Suprapubic skin (tissue), 4 donors: ENCODE measurements at regions not wholly inside any gene's neighbourhood (a gene's known extent, or its start where the extent isn't known, plus 50 kb on each side); places are given as distances from the start of the nearest gene placed in this dataset.

ENCODE experiments used
- DNase-seq, 2 donors: peaks; one replicate each; pipeline ENCODE4 v3.0.0-alpha.2; 2019; ENCODE audit warnings: low spot score in 2 of 2
- H3K27ac ChIP-seq: fragments of 200-600 bp; sonication (generic); one replicate; pipeline ENCODE4 v1.5.1; 2019
- H3K27me3 ChIP-seq: fragments of 200-600 bp; sonication (generic); one replicate; pipeline ENCODE4 v1.5.1; 2019
- H3K36me3 ChIP-seq: fragments of 200-600 bp; sonication (generic); one replicate; pipeline ENCODE4 v1.5.1; 2019
- H3K4me1 ChIP-seq: fragments of 200-600 bp; sonication (generic); one replicate; pipeline ENCODE4 v1.5.1; 2019
- H3K4me3 ChIP-seq: fragments of 200-600 bp; sonication (generic); one replicate; pipeline ENCODE4 v1.5.1; 2019; ENCODE audit warnings: mild to moderate bottlenecking
- H3K9me3 ChIP-seq: fragments of 200-600 bp; sonication (generic); one replicate; pipeline ENCODE4 v1.5.1; 2019
- EP300 ChIP-seq: sonication (generic); formaldehyde crosslinking; IDR thresholded peaks from one replicate; pipeline ENCODE4 v1.6.1; 2017; ENCODE audit warnings: antibody characterized with exemption
- POLR2A ChIP-seq, 2 donors: fragments of 450-650 bp; IDR thresholded peaks; one replicate each; pipeline ENCODE4 v1.6.1; 2017; ENCODE audit warnings: antibody characterized with exemption in 2 of 2, mild to moderate bottlenecking in 2 of 2, moderate library complexity in 2 of 2
- POLR2AphosphoS5 ChIP-seq, 3 donors: sonication (generic); formaldehyde crosslinking; IDR thresholded peaks; one replicate each; pipeline ENCODE4 v1.6.1; 2017; ENCODE audit warnings: antibody characterized with exemption in 3 of 3
- WGBS: methylation state at CpG from one replicate; pipeline ENCODE4 v1.1.5; 2018; 5-methylcytosine and 5-hydroxymethylcytosine counted together
- TF ChIP-seq, protein P1 (sequence below), 2 donors: fragments of 200-600 bp in 1 of 2; fragments of 450-650 bp in 1 of 2; sonication (generic) in 1 of 2; IDR thresholded peaks; one replicate each; pipeline ENCODE4 v1.5.1; 2016 to 2019; ENCODE audit warnings: antibody characterized with exemption in 2 of 2, mild to moderate bottlenecking in 1 of 2, moderate library complexity in 1 of 2

DNA sequence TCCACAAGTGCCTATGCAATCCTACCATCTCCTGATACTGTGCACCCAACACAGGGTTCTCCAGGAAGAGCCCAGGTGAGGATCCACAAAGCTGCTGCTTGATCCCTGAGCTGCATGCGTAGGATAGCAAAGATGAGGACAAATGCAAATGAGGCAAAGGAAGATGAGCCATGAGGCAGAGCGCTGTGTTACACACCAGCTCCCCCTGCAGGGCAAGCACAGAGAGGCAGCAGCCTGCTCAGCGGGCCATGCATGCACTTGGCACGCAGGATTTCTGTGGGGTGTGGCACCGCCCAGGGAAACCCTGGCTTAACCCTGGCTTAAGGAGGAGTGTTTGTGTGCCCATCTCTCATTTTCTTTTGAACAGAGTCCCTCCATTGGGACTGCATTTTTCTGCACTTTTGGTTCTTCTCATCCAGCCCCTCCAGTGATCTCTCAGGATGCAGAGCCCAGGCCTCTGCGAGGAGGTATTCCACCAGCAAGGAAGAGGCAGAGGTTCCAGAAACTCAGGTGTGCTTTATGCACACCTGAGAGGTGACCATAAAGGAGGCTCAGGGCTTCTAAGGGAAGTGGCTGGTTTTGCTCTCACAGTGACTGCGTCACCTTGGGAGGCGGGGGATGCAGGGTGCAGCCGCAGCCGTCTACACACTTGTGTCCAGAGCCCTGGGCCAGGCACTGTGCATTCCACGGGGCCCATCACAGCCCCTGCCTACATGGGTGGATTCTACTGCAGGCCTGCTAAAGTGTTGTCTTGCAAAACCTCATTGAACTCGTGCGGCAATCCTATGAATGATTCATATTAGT is 973.3 kb upstream of the TMEM132C start:
- Histone ChIP-seq H3K27me3 (no peaks in the 10 kb centered on the region), H3K27ac (no peak overlapping the region), H3K4me1 (no peaks in the 10 kb centered on the region), H3K4me3 (no peak overlapping the region), H3K36me3 (no peaks in the 10 kb centered on the region), H3K9me3 (no peaks in the 10 kb centered on the region)
- 66% methylated on average over 7 of the region's 13 CpGs for WGBS
- TF ChIP-seq, protein P1, sequence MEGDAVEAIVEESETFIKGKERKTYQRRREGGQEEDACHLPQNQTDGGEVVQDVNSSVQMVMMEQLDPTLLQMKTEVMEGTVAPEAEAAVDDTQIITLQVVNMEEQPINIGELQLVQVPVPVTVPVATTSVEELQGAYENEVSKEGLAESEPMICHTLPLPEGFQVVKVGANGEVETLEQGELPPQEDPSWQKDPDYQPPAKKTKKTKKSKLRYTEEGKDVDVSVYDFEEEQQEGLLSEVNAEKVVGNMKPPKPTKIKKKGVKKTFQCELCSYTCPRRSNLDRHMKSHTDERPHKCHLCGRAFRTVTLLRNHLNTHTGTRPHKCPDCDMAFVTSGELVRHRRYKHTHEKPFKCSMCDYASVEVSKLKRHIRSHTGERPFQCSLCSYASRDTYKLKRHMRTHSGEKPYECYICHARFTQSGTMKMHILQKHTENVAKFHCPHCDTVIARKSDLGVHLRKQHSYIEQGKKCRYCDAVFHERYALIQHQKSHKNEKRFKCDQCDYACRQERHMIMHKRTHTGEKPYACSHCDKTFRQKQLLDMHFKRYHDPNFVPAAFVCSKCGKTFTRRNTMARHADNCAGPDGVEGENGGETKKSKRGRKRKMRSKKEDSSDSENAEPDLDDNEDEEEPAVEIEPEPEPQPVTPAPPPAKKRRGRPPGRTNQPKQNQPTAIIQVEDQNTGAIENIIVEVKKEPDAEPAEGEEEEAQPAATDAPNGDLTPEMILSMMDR (IDR thresholded peaks at IDR 0.05) = peak in 1 of 2 donors; percentile 67
- no peak for TF ChIP-seq POLR2AphosphoS5 (IDR thresholded peaks at IDR 0.05)
- no peak for TF ChIP-seq EP300
- TF ChIP-seq POLR2A (IDR thresholded peaks at IDR 0.05) = no peak
- DNase-seq = peak; percentile 68 to 80

DNA sequence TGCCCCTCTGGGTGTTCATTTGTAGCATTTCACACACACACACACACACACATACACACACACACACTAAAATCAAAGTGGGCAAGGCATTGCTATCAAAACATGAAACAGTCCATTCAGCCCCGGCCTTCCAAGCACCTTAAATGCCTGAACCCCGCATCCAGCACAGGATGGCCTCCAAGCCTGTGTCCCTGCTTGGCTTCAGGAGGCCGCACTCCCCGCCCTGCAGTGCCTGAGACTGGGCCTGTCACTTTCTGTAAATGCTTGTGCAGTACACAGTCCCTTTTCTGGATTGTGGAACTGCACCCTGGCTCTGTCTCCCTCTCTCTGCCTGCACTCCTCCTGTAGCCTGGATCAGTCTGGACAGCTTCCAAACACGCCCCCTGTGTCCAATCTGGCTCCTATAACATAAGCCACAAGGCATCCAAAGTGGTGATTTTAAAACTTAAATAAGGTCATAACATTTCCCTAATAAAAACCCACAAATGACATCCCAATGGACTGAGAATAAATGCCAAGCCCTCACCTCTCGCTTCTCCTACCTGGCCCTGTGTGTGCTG is 972.2 kb upstream of the TMEM132C start:
- DNase-seq = peak in 1 of 2 donors; percentile 59

DNA sequence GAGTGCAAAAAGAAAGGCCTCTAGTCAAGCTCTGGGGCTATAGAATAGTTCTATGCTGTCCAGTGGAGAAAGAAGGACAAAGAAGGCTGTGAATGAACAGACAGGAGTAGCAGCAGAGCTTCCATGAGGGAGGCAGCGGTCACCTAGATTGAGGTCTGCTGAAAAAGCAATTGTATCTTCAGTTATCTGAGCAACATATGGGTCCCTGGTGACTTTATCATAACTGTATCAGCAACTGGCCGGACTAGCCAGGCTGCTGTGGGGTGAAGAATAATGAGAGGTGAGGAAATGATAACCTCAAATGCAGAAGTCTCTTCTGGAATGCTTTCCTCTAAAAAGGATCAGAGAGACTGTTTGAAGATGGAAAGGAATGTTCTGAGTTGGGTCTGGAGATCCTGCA is 971.3 kb upstream of the TMEM132C start:
- no peak for DNase-seq

More for the DNA sequence above, 972.2 kb upstream of the TMEM132C start:
- WGBS = 85% methylated on average over 6 of the region's 6 CpGs
- Histone ChIP-seq H3K27ac (no peak overlapping the region), H3K4me3 (no peak overlapping the region), H3K4me1 (no peaks in the 10 kb centered on the region), H3K9me3 (no peaks in the 10 kb centered on the region), H3K27me3 (no peaks in the 10 kb centered on the region), H3K36me3 (no peaks in the 10 kb centered on the region)
- TF ChIP-seq POLR2A (IDR thresholded peaks at IDR 0.05) = no peak

DNA sequence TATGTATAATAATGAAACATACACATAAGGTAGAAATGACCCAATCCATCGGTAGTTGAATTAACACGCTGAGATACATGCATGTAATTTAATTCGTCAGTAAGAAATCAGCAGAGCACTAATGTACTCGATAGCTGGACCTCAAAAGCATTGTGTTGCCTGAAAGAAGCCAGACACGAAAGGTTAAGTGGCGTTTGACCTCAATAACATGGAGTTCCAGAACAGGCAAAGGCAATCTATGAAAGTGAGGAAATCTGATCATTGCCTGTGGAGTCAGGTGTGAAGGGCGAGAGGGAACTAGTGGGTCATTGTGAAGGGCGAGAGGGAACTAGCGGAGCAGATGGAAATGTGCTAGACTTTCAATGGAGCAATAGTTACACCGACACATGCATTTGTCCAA is 970.4 kb upstream of the TMEM132C start:
- H3K27ac ChIP-seq = no peak overlapping the region
- H3K9me3 ChIP-seq = no peaks in the 10 kb centered on the region
- H3K36me3 ChIP-seq = no peaks in the 10 kb centered on the region
- DNase-seq = no peak
- WGBS = 87% methylated on average over 10 of the region's 10 CpGs
- H3K4me3 ChIP-seq = no peak overlapping the region
- TF ChIP-seq, protein P1 (IDR thresholded peaks at IDR 0.05) = no peak
- no peak for TF ChIP-seq EP300
- TF ChIP-seq POLR2AphosphoS5 (IDR thresholded peaks at IDR 0.05) = no peak
- no peak for TF ChIP-seq POLR2A (IDR thresholded peaks at IDR 0.05)
- no peaks in the 10 kb centered on the region for H3K4me1 ChIP-seq
- H3K27me3 ChIP-seq = no peaks in the 10 kb centered on the region

More for the DNA sequence above, 971.3 kb upstream of the TMEM132C start:
- 88% methylated on average over 2 of the region's 2 CpGs for WGBS
- TF ChIP-seq EP300 = no peak
- TF ChIP-seq, protein P1 (IDR thresholded peaks at IDR 0.05) = no peak
- no peak for TF ChIP-seq POLR2AphosphoS5 (IDR thresholded peaks at IDR 0.05)
- no peak for TF ChIP-seq POLR2A (IDR thresholded peaks at IDR 0.05)
- Histone ChIP-seq H3K9me3 (no peaks in the 10 kb centered on the region), H3K4me3 (no peak overlapping the region), H3K36me3 (no peaks in the 10 kb centered on the region), H3K4me1 (no peaks in the 10 kb centered on the region), H3K27ac (no peak overlapping the region), H3K27me3 (no peaks in the 10 kb centered on the region)

DNA sequence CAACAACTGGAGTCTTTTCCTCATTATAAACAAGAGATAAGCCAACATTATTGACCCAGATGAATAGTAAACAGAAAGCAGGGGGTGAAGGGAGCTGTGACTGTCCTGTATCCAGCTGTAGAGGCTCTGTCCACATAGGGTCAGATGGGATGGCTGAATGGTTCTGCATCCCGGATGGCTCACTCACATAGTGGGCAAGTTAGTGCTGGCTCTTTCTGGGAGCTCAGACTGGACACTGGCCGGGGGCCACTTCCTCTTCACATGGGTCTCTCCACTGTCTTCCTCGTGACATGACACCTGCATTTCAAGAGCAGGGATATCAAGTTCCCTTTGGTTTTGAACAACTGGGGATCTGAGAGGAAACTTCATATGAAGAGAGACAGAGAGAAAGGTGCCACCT is 969.6 kb upstream of the TMEM132C start:
- peak in 1 of 2 donors; percentile 52 for DNase-seq
- WGBS = 78% methylated on average over 3 of the region's 3 CpGs
- Histone ChIP-seq H3K27ac (no peak overlapping the region), H3K4me1 (no peaks in the 10 kb centered on the region), H3K36me3 (no peaks in the 10 kb centered on the region), H3K4me3 (no peak overlapping the region), H3K27me3 (no peaks in the 10 kb centered on the region), H3K9me3 (no peaks in the 10 kb centered on the region)
- TF ChIP-seq EP300 (no peak), POLR2AphosphoS5 (IDR thresholded peaks at IDR 0.05) (no peak), POLR2A (IDR thresholded peaks at IDR 0.05) (no peak)
- TF ChIP-seq, protein P1 (IDR thresholded peaks at IDR 0.05) = no peak
